Naive thymus-derived CD8-positive, alpha-beta T cell (primary cell): ENCODE measurements at regions not wholly inside any gene's neighbourhood (a gene's known extent, or its start where the extent isn't known, plus 50 kb on each side); places are given as distances from the start of the nearest gene placed in this dataset.

ENCODE experiments used
- ATAC-seq, 2 donors: fragments of 150-1000 bp; cut with Tn5 transposase in 1 of 2; sonication (Bioruptor Pico), chemical (Tn5 transposase) in 1 of 2; 1 replicate in 1 of 2; 2 replicates in 1 of 2; pipeline ENCODE4 v1.10.0; 2021; ENCODE audit warnings: mild to moderate bottlenecking in 2 of 2, moderate library complexity in 2 of 2
- POLR2A ChIA-PET: fragments of 350-600 bp; sonication (Branson Sonifier 250); formaldehyde crosslinking; loops from one replicate; lab custom pipeline; 2021; ENCODE audit warnings: antibody characterized with exemption; lab: Charles Lee
- DNase-seq, 10 donors: peaks; one replicate each; pipeline versions ENCODE4 v3.0.0 to v3.0.0-alpha.2; 2020 to 2022
- H3K27ac Mint-ChIP-seq, 10 donors: one replicate each; pipeline ENCODE4 v1.8.0; 2020 to 2022; ENCODE audit warnings: mild to moderate bottlenecking in 10 of 10, mixed read lengths in 10 of 10, moderate library complexity in 4 of 10, inconsistent platforms in 1 of 10
- H3K27me3 Mint-ChIP-seq, 5 donors: one replicate each; pipeline ENCODE4 v1.8.0; 2021 to 2022; ENCODE audit warnings: mixed read lengths in 5 of 5
- H3K36me3 Mint-ChIP-seq, 3 donors: one replicate each; pipeline ENCODE4 v1.8.0; 2020 to 2022; ENCODE audit warnings: mixed read lengths in 3 of 3, mild to moderate bottlenecking in 2 of 3, inconsistent platforms in 1 of 3
- H3K4me1 Mint-ChIP-seq, 4 donors: one replicate each; pipeline ENCODE4 v1.8.0; 2021 to 2022; ENCODE audit warnings: mixed read lengths in 4 of 4
- H3K4me3 Mint-ChIP-seq, 10 donors: one replicate each; pipeline ENCODE4 v1.8.0; 2020 to 2022; ENCODE audit warnings: mild to moderate bottlenecking in 10 of 10, mixed read lengths in 10 of 10, moderate library complexity in 6 of 10, inconsistent platforms in 1 of 10
- H3K9me3 Mint-ChIP-seq, 9 donors: one replicate each; pipeline ENCODE4 v1.8.0; 2020 to 2022; ENCODE audit warnings: mixed read lengths in 9 of 9, mild to moderate bottlenecking in 3 of 9, inconsistent platforms in 1 of 9, moderate library complexity in 1 of 9

- ATAC-seq (no peak), DNase-seq (no peak)
- POLR2A ChIA-PET, result no interaction called here
- no peaks in the 10 kb centered on the region for H3K4me1 Mint-ChIP-seq
- peaks cover 0 to 1% (median 0%) of the 10 kb centered on the region in 5 donors for H3K27me3 Mint-ChIP-seq
- no peak overlapping the region for H3K27ac Mint-ChIP-seq
- no peaks in the 10 kb centered on the region for H3K9me3 Mint-ChIP-seq
- H3K4me3 Mint-ChIP-seq, result no peak overlapping the region
- no peaks in the 10 kb centered on the region for H3K36me3 Mint-ChIP-seq
Observed at GRCh38 chr6:98657764-98658163, 176.6 kb upstream of the POU3F2 start.

- Mint-ChIP-seq H3K27ac (no peak overlapping the region), H3K4me3 (no peak overlapping the region), H3K9me3 (peaks cover 0 to 2% (median 0%) of the 10 kb centered on the region in 9 donors), H3K4me1 (no peaks in the 10 kb centered on the region), H3K27me3 (peaks cover 0 to 2% (median 0%) of the 10 kb centered on the region in 5 donors), H3K36me3 (no peaks in the 10 kb centered on the region)
- no peak for DNase-seq
- no peak for ATAC-seq
- POLR2A ChIA-PET, result no interaction called here
Observed at GRCh38 chr6:98669371-98669770, 165.0 kb upstream of the POU3F2 start.

- DNase-seq (no peak), ATAC-seq (no peak)
- Mint-ChIP-seq H3K9me3 (peaks cover 0 to 2% (median 0%) of the 10 kb centered on the region in 9 donors), H3K27ac (no peak overlapping the region), H3K36me3 (no peaks in the 10 kb centered on the region), H3K4me3 (no peak overlapping the region), H3K4me1 (no peaks in the 10 kb centered on the region), H3K27me3 (peaks cover 0 to 2% (median 0%) of the 10 kb centered on the region in 5 donors)
- POLR2A ChIA-PET, result no interaction called here
Observed at GRCh38 chr6:98670045-98670746, 164.2 kb upstream of the POU3F2 start.

- ATAC-seq, result no peak
- no peak for DNase-seq
- Mint-ChIP-seq H3K36me3 (no peaks in the 10 kb centered on the region), H3K9me3 (peaks cover 0 to 5% (median under 1%) of the 10 kb centered on the region in 9 donors), H3K4me3 (no peak overlapping the region), H3K4me1 (no peaks in the 10 kb centered on the region), H3K27ac (no peak overlapping the region), H3K27me3 (peaks cover 0 to 2% (median 0%) of the 10 kb centered on the region in 5 donors)
- POLR2A ChIA-PET, result no interaction called here
Observed at GRCh38 chr6:98672681-98673475, 161.5 kb upstream of the POU3F2 start.

GRCh38 chr6:98678481-98678880, 155.9 kb upstream of the POU3F2 start:
- no peak for DNase-seq
- Mint-ChIP-seq H3K9me3 (peaks cover 0 to 9% (median 0%) of the 10 kb centered on the region in 9 donors), H3K27ac (no peak overlapping the region), H3K36me3 (no peaks in the 10 kb centered on the region), H3K4me1 (no peaks in the 10 kb centered on the region), H3K4me3 (no peak overlapping the region), H3K27me3 (peaks cover 0 to 9% (median 2%) of the 10 kb centered on the region in 5 donors)
- POLR2A ChIA-PET, result no interaction called here
- ATAC-seq, result no peak

- no peaks in the 10 kb centered on the region for H3K4me1 Mint-ChIP-seq
- ATAC-seq (no peak), DNase-seq (no peak)
- H3K36me3 Mint-ChIP-seq, result no peaks in the 10 kb centered on the region
- POLR2A ChIA-PET, result no interaction called here
- peaks cover 0 to 12% (median 2%) of the 10 kb centered on the region in 5 donors for H3K27me3 Mint-ChIP-seq
- H3K9me3 Mint-ChIP-seq, result peaks cover 0 to 3% (median 0%) of the 10 kb centered on the region in 9 donors
- no peak overlapping the region for H3K4me3 Mint-ChIP-seq
- no peak overlapping the region for H3K27ac Mint-ChIP-seq
Observed at GRCh38 chr6:98686008-98686601, 148.3 kb upstream of the POU3F2 start.

- peaks cover 0 to 19% (median 2%) of the 10 kb centered on the region in 5 donors for H3K27me3 Mint-ChIP-seq
- no peak overlapping the region for H3K27ac Mint-ChIP-seq
- no peaks in the 10 kb centered on the region for H3K4me1 Mint-ChIP-seq
- H3K36me3 Mint-ChIP-seq, result no peaks in the 10 kb centered on the region
- ATAC-seq (no peak), DNase-seq (no peak)
- H3K4me3 Mint-ChIP-seq, result no peak overlapping the region
- POLR2A ChIA-PET, result no interaction called here
- H3K9me3 Mint-ChIP-seq, result peaks cover 0 to 3% (median 0%) of the 10 kb centered on the region in 9 donors
Observed at GRCh38 chr6:98687752-98688151, 146.6 kb upstream of the POU3F2 start.

- no peak for DNase-seq
- Mint-ChIP-seq H3K4me1 (no peaks in the 10 kb centered on the region), H3K36me3 (no peaks in the 10 kb centered on the region), H3K27me3 (peaks cover 0 to 14% (median 0%) of the 10 kb centered on the region in 5 donors), H3K27ac (no peak overlapping the region), H3K4me3 (peak overlapping the region in 1 of 10 donors; percentile 25), H3K9me3 (peaks cover 0 to 2% (median 0%) of the 10 kb centered on the region in 9 donors)
- no peak for ATAC-seq
- POLR2A ChIA-PET, result no interaction called here
Observed at GRCh38 chr6:98695091-98695801, 139.1 kb upstream of the POU3F2 start.

GRCh38 chr6:98711380-98711779, 123.0 kb upstream of the POU3F2 start:
- Mint-ChIP-seq H3K27ac (no peak overlapping the region), H3K9me3 (peaks cover 0 to 3% (median 0%) of the 10 kb centered on the region in 9 donors), H3K27me3 (peaks cover 2 to 11% (median 3%) of the 10 kb centered on the region in 5 donors), H3K4me1 (no peaks in the 10 kb centered on the region), H3K4me3 (no peak overlapping the region), H3K36me3 (no peaks in the 10 kb centered on the region)
- DNase-seq, result no peak
- POLR2A ChIA-PET, result no interaction called here
- no peak for ATAC-seq

- POLR2A ChIA-PET, result no interaction called here
- Mint-ChIP-seq H3K36me3 (no peaks in the 10 kb centered on the region), H3K27ac (no peak overlapping the region), H3K27me3 (peaks cover 7 to 40% (median 19%) of the 10 kb centered on the region in 5 donors), H3K9me3 (peaks cover 0 to 4% (median 0%) of the 10 kb centered on the region in 9 donors), H3K4me3 (no peak overlapping the region), H3K4me1 (no peaks in the 10 kb centered on the region)
- DNase-seq (no peak), ATAC-seq (no peak)
Observed at GRCh38 chr6:98716341-98716740, 118.0 kb upstream of the POU3F2 start.

GRCh38 chr6:98717322-98717877, 117.0 kb upstream of the POU3F2 start:
- no peak overlapping the region for H3K4me3 Mint-ChIP-seq
- no peak overlapping the region for H3K27ac Mint-ChIP-seq
- POLR2A ChIA-PET, result no interaction called here
- H3K4me1 Mint-ChIP-seq, result no peaks in the 10 kb centered on the region
- DNase-seq, result no peak
- H3K36me3 Mint-ChIP-seq, result no peaks in the 10 kb centered on the region
- peaks cover 5 to 41% (median 14%) of the 10 kb centered on the region in 5 donors for H3K27me3 Mint-ChIP-seq
- H3K9me3 Mint-ChIP-seq, result peaks cover 0 to 2% (median 0%) of the 10 kb centered on the region in 9 donors
- no peak for ATAC-seq

- H3K9me3 Mint-ChIP-seq, result peaks cover 0 to 2% (median 0%) of the 10 kb centered on the region in 9 donors
- no peaks in the 10 kb centered on the region for H3K36me3 Mint-ChIP-seq
- H3K27me3 Mint-ChIP-seq, result peaks cover 5 to 41% (median 14%) of the 10 kb centered on the region in 5 donors
- no peak overlapping the region for H3K4me3 Mint-ChIP-seq
- ATAC-seq (no peak), DNase-seq (no peak)
- no peaks in the 10 kb centered on the region for H3K4me1 Mint-ChIP-seq
- POLR2A ChIA-PET, result no interaction called here
- H3K27ac Mint-ChIP-seq, result no peak overlapping the region
Observed at GRCh38 chr6:98717988-98718387, 116.4 kb upstream of the POU3F2 start.
